OCI-LY7 (cell line): ENCODE measurements at regions not wholly inside any gene's neighbourhood (a gene's known extent, or its start where the extent isn't known, plus 50 kb on each side); places are given as distances from the start of the nearest gene placed in this dataset.

ENCODE experiments used
- BruUV-seq: library from RNA; stranded (reverse); fragments of 400-500 nt; replicated peaks from 2 replicates; lab custom pipeline; 2021; lab: Mats Ljungman, UMichigan
- CTCF ChIA-PET: fragments of 300-600 bp; sonication (Branson Sonifier 250); formaldehyde crosslinking; loops from one replicate; lab custom pipeline; 2022; ENCODE audit warnings: antibody characterized with exemption; ENCODE audit not compliant: unreplicated experiment; lab: Charles Lee
- POLR2A ChIA-PET: fragments of 300-600 bp; sonication (Branson Sonifier 250); formaldehyde crosslinking; loops from one replicate; lab custom pipeline; 2022; ENCODE audit warnings: antibody characterized with exemption; lab: Charles Lee
- DNase-seq: peaks from one replicate; pipeline ENCODE4 v3.0.0-alpha.2; 2015; ENCODE audit warnings: low spot score
- H2AFZ ChIP-seq: fragments of 200-600 bp; sonication (generic), shearing (Covaris generic); 2 replicates; pipeline ENCODE4 v1.6.1; 2014; ENCODE audit warnings: mild to moderate bottlenecking, antibody characterized with exemption, low read length, moderate library complexity
- H3K27ac ChIP-seq: fragments of 200-600 bp; sonication (generic); 2 replicates; pipeline ENCODE4 v1.5.1; 2014; ENCODE audit warnings: mixed run types, low read depth, mild to moderate bottlenecking, moderate library complexity, low read length, inconsistent platforms; ENCODE audit not compliant: poor library complexity, severe bottlenecking
- H3K36me3 ChIP-seq: fragments of 200-600 bp; sonication (generic); 2 replicates; pipeline ENCODE4 v1.6.1; 2014; ENCODE audit warnings: mild to moderate bottlenecking, antibody characterized with exemption, low read length, moderate library complexity, mixed read lengths; ENCODE audit not compliant: insufficient read depth
- H3K4me1 ChIP-seq: fragments of 200-600 bp; sonication (generic); 2 replicates; pipeline ENCODE4 v1.5.1; 2014; ENCODE audit warnings: mild to moderate bottlenecking, low read length; ENCODE audit not compliant: insufficient read depth, poor library complexity, severe bottlenecking
- H3K4me2 ChIP-seq: fragments of 200-600 bp; sonication (generic); 2 replicates; pipeline ENCODE4 v1.6.1; 2014; ENCODE audit warnings: mild to moderate bottlenecking, low read length
- H3K4me3 ChIP-seq: fragments of 200-600 bp; sonication (generic); 2 replicates; pipeline ENCODE4 v1.5.1; 2014; ENCODE audit warnings: mild to moderate bottlenecking, low read depth, low read length; ENCODE audit not compliant: poor library complexity, severe bottlenecking
- H3K79me2 ChIP-seq: fragments of 200-600 bp; sonication (generic); 2 replicates; pipeline ENCODE4 v1.6.1; 2016; ENCODE audit warnings: low read depth, mild to moderate bottlenecking, low read length, moderate library complexity, mixed read lengths; ENCODE audit not compliant: insufficient read depth
- H3K9me2 ChIP-seq: fragments of 200-600 bp; sonication (generic); 2 replicates; pipeline ENCODE4 v1.6.1; 2016; ENCODE audit warnings: mild to moderate bottlenecking, low read length, mixed read lengths; ENCODE audit not compliant: insufficient read depth
- H3K9me3 ChIP-seq: fragments of 200-600 bp; sonication (generic); 2 replicates; pipeline ENCODE4 v1.6.1; 2014; ENCODE audit warnings: mild to moderate bottlenecking, mixed run types, low read length, mixed read lengths
- H4K20me1 ChIP-seq: fragments of 200-600 bp; sonication (generic); 2 replicates; pipeline ENCODE4 v1.6.1; 2014; ENCODE audit warnings: mild to moderate bottlenecking, antibody characterized with exemption, low read length, moderate library complexity, mixed read lengths; ENCODE audit not compliant: insufficient read depth
- CTCF ChIP-seq: fragments of 200-600 bp; sonication (generic); conservative IDR thresholded peaks from 2 replicates; pipeline ENCODE4 v1.5.1; 2014; ENCODE audit warnings: mild to moderate bottlenecking, antibody characterized with exemption, low read length, moderate library complexity, mixed read lengths
- EZH2phosphoT487 ChIP-seq: fragments of 200-600 bp; sonication (generic); IDR thresholded peaks from 2 replicates; pipeline ENCODE4 v1.6.1; 2018; ENCODE audit warnings: low read depth, borderline replicate concordance, mild to moderate bottlenecking, mixed run types, antibody characterized with exemption, low read length, moderate library complexity, mixed read lengths
- intact Hi-C: fragments of 100-400 bp; cut with micrococcal nuclease; formaldehyde crosslinking; loops from one replicate; pipeline ENCODE4 v1.10.0; 2022; ENCODE audit not compliant: unreplicated experiment

GRCh38 chr20:51210084-51210483, 187.2 kb upstream of the KCNG1 start:
- TF ChIP-seq EZH2phosphoT487 (no peak), CTCF (no peak)

GRCh38 chr20:51208162-51208561, 185.3 kb upstream of the KCNG1 start:
- H3K4me1 ChIP-seq: no peaks in the 10 kb centered on the region
- CTCF ChIA-PET: no interaction called here
- H3K4me3 ChIP-seq: no peak overlapping the region
- H3K9me3 ChIP-seq: no peaks in the 10 kb centered on the region
- BruUV-seq: no TSS peak
- H2AFZ ChIP-seq: no peak overlapping the region
- H3K79me2 ChIP-seq: no peaks in the 10 kb centered on the region
- TF ChIP-seq EZH2phosphoT487: no peak
- no peak for TF ChIP-seq CTCF
- no peak overlapping the region for H3K27ac ChIP-seq
- no peak for DNase-seq
- POLR2A ChIA-PET: interaction anchor here (0.7 kb wide), 1 partner anchor 71 kb away, joined by 3 read pairs; no protein-coding TSS in a partner anchor
- intact Hi-C loops: no loop called here
- H3K36me3 ChIP-seq: no peaks in the 10 kb centered on the region
- no peaks in the 10 kb centered on the region for H4K20me1 ChIP-seq
- H3K4me2 ChIP-seq: no peak overlapping the region
- H3K9me2 ChIP-seq: no peaks in the 10 kb centered on the region

More at GRCh38 chr20:51210084-51210483, 187.2 kb upstream of the KCNG1 start:
- ChIA-PET POLR2A (interaction anchor here (0.9 kb wide), 1 partner anchor 30 kb away, joined by 4 read pairs; no protein-coding TSS in a partner anchor), CTCF (no interaction called here)
- no peak for DNase-seq
- Histone ChIP-seq H2AFZ (no peak overlapping the region), H3K9me2 (no peaks in the 10 kb centered on the region), H3K27ac (no peak overlapping the region), H3K36me3 (no peaks in the 10 kb centered on the region), H3K79me2 (no peaks in the 10 kb centered on the region), H4K20me1 (no peaks in the 10 kb centered on the region), H3K4me2 (no peak overlapping the region), H3K4me3 (no peak overlapping the region), H3K9me3 (no peaks in the 10 kb centered on the region), H3K4me1 (no peaks in the 10 kb centered on the region)
- intact Hi-C loops: no loop called here
- no TSS peak for BruUV-seq

GRCh38 chr20:51206032-51206662, 183.2 kb upstream of the KCNG1 start:
- Histone ChIP-seq H3K79me2 (no peaks in the 10 kb centered on the region), H2AFZ (no peak overlapping the region), H3K9me2 (no peaks in the 10 kb centered on the region), H3K4me3 (no peak overlapping the region), H3K9me3 (no peaks in the 10 kb centered on the region), H3K4me1 (no peaks in the 10 kb centered on the region), H3K36me3 (no peaks in the 10 kb centered on the region), H4K20me1 (no peaks in the 10 kb centered on the region), H3K27ac (no peak overlapping the region), H3K4me2 (no peak overlapping the region)
- no peak for TF ChIP-seq CTCF
- TF ChIP-seq EZH2phosphoT487: no peak
- no TSS peak for BruUV-seq
- ChIA-PET POLR2A (interaction anchor here (1.2 kb wide), 1 partner anchor 20 kb away, joined by 3 read pairs; no protein-coding TSS in a partner anchor), CTCF (no interaction called here)
- peak; percentile 12 for DNase-seq
- intact Hi-C loops: no loop called here
